DOHH2 (cell line): ENCODE measurements at regions not wholly inside any gene's neighbourhood (a gene's known extent, or its start where the extent isn't known, plus 50 kb on each side); places are given as distances from the start of the nearest gene placed in this dataset.

Experiments used
- H3F3A ChIP-seq: fragments of 200-600 bp; sonication (generic), shearing (Covaris generic); 2 replicates; pipeline ENCODE4 v1.6.0; 2016; ENCODE audit warnings: antibody characterized with exemption, mild to moderate bottlenecking; ENCODE audit not compliant: control insufficient read depth, insufficient read depth
- H3K27ac ChIP-seq: fragments of 200-600 bp; sonication (generic); 2 replicates; pipeline ENCODE4 v1.5.1; 2014; ENCODE audit warnings: low read depth, mild to moderate bottlenecking, low read length, moderate library complexity
- H3K27me3 ChIP-seq: fragments of 200-600 bp; sonication (generic); 2 replicates; pipeline ENCODE4 v1.6.1; 2014; ENCODE audit warnings: mild to moderate bottlenecking, low read length, mixed read lengths; ENCODE audit not compliant: control insufficient read depth
- H3K36me3 ChIP-seq: fragments of 200-600 bp; sonication (generic); 2 replicates; pipeline ENCODE4 v1.6.1; 2014; ENCODE audit warnings: mild to moderate bottlenecking, low read length, moderate library complexity, mixed read lengths; ENCODE audit not compliant: control insufficient read depth
- H3K4me1 ChIP-seq: fragments of 200-600 bp; sonication (generic); 2 replicates; pipeline ENCODE4 v1.6.1; 2014; ENCODE audit warnings: mild to moderate bottlenecking, low read length, mixed read lengths; ENCODE audit not compliant: control insufficient read depth
- H3K4me2 ChIP-seq: fragments of 200-600 bp; sonication (generic); 2 replicates; pipeline ENCODE4 v1.6.0; 2014; ENCODE audit warnings: mild to moderate bottlenecking, low read length, moderate library complexity
- H3K4me3 ChIP-seq: fragments of 200-600 bp; sonication (generic); 2 replicates; pipeline ENCODE4 v1.5.1; 2014; ENCODE audit warnings: mild to moderate bottlenecking, low read length, mixed read lengths
- H3K79me2 ChIP-seq: fragments of 200-600 bp; sonication (generic); 2 replicates; pipeline ENCODE4 v1.6.1; 2014; ENCODE audit warnings: mild to moderate bottlenecking, low read length, mixed read lengths; ENCODE audit not compliant: control insufficient read depth
- H3K9me2 ChIP-seq: fragments of 200-600 bp; sonication (generic); replicated peaks from 2 replicates; pipeline ENCODE4 v1.6.1; 2014; ENCODE audit warnings: mild to moderate bottlenecking, low read length, mixed read lengths; ENCODE audit not compliant: control insufficient read depth
- H3K9me3 ChIP-seq: fragments of 200-600 bp; sonication (generic); 2 replicates; pipeline ENCODE4 v1.6.1; 2014; ENCODE audit warnings: antibody characterized with exemption, low read length, mixed read lengths; ENCODE audit not compliant: control insufficient read depth, insufficient read depth
- H4K20me1 ChIP-seq: fragments of 200-600 bp; sonication (generic); 2 replicates; pipeline ENCODE4 v1.6.0; 2014; ENCODE audit warnings: low read depth, mild to moderate bottlenecking, antibody characterized with exemption, low read length, moderate library complexity; ENCODE audit not compliant: control insufficient read depth, insufficient read depth
- EZH2phosphoT487 ChIP-seq: fragments of 200-600 bp; sonication (generic); IDR thresholded peaks from 2 replicates; pipeline ENCODE4 v1.6.1; 2017; ENCODE audit warnings: borderline replicate concordance, mild to moderate bottlenecking, antibody characterized with exemption, low read length, moderate library complexity, mixed read lengths
- TF ChIP-seq, protein P1 (sequence below): fragments of 200-600 bp; sonication (generic); IDR thresholded peaks from one replicate; pipeline ENCODE4 v1.5.1; 2014; ENCODE audit warnings: antibody characterized with exemption, mild to moderate bottlenecking, low read depth, low read length; ENCODE audit not compliant: poor library complexity, severe bottlenecking

DNA sequence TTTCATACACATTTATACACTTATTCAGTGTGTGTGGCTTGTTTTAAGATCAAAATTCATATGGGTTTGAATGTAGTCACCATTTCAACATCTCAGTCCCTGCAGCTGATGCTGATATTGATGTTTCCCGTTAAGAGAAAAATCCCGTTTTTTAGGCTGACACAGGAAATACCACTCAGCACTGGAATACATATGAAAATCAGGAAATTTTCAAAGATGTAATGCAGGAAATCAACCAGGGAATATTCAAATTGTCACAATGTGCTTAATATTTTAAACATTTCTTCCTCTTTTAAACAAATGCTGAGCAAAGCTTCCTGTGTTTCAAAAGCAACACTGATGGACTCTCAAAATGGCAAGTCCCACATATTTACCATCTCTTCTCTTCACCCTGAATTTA lies 94.5 kb upstream of the MARCKS start:
- no peaks in the 10 kb centered on the region for H4K20me1 ChIP-seq
- H3K9me3 ChIP-seq: no peaks in the 10 kb centered on the region
- TF ChIP-seq, protein P1, sequence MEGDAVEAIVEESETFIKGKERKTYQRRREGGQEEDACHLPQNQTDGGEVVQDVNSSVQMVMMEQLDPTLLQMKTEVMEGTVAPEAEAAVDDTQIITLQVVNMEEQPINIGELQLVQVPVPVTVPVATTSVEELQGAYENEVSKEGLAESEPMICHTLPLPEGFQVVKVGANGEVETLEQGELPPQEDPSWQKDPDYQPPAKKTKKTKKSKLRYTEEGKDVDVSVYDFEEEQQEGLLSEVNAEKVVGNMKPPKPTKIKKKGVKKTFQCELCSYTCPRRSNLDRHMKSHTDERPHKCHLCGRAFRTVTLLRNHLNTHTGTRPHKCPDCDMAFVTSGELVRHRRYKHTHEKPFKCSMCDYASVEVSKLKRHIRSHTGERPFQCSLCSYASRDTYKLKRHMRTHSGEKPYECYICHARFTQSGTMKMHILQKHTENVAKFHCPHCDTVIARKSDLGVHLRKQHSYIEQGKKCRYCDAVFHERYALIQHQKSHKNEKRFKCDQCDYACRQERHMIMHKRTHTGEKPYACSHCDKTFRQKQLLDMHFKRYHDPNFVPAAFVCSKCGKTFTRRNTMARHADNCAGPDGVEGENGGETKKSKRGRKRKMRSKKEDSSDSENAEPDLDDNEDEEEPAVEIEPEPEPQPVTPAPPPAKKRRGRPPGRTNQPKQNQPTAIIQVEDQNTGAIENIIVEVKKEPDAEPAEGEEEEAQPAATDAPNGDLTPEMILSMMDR: no peak
- no peak overlapping the region for H3K27ac ChIP-seq
- no peak overlapping the region for H3K4me3 ChIP-seq
- no peak overlapping the region; the same call in 1 of the 2 replicates for H3K4me2 ChIP-seq
- H3K4me1 ChIP-seq: peaks cover 8% of the 10 kb centered on the region
- no peaks in the 10 kb centered on the region for H3K36me3 ChIP-seq
- H3K79me2 ChIP-seq: no peaks in the 10 kb centered on the region
- H3K9me2 ChIP-seq: no peaks in the 10 kb centered on the region
- no peaks in the 10 kb centered on the region for H3F3A ChIP-seq
- H3K27me3 ChIP-seq: no peaks in the 10 kb centered on the region; the same call in 1 of the 2 replicates

DNA sequence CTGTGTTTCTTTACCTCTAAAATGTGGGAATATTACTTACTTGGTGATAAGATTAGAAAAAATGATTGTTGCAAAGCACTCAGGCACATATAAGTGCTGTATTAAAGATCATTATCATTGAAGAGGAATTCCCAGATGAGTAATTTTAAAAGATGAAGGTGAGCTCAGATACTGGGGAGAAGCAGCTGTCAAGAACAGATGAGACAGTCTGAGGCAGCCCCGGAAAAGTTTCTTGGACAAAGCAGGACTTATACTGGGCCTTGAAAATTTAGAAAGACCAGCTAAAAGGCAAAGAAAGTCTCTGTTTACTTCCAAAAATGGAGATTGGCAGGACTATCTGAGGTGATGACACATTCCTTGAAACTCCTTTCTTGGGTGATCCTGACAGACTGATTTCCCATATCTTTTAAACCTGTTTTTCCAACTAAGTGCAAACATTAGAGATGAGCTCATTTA lies 93.8 kb upstream of the MARCKS start:
- H3K4me1 ChIP-seq: peaks cover 8% of the 10 kb centered on the region
- no peak overlapping the region for H3K4me3 ChIP-seq
- H4K20me1 ChIP-seq: no peaks in the 10 kb centered on the region
- H3K27me3 ChIP-seq: no peaks in the 10 kb centered on the region; the same call in 1 of the 2 replicates
- no peak overlapping the region for H3K27ac ChIP-seq
- no peaks in the 10 kb centered on the region for H3K9me2 ChIP-seq
- H3K79me2 ChIP-seq: no peaks in the 10 kb centered on the region
- no peaks in the 10 kb centered on the region for H3F3A ChIP-seq
- no peak for TF ChIP-seq EZH2phosphoT487
- TF ChIP-seq, protein P1: no peak
- H3K9me3 ChIP-seq: no peaks in the 10 kb centered on the region
- H3K36me3 ChIP-seq: no peaks in the 10 kb centered on the region
- no peak overlapping the region for H3K4me2 ChIP-seq

DNA sequence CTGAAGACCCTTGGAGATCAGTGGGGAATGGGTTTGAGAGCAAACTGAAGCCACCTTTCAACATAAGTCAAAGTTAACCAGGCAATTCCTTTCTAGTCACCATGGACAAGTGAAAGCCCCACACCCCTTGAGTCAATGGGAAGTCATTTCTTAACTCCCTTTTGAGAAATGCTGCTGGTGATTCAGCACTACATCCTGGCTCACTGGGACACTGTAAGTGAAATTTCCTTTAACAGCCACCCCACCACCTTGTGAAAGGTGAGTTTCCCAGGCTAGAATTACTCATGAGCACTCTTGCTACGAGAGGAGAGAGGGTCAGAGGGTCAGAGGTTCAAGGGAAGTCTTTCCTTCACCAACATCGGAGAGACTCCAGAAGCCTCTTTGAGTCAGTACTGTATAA lies 93.3 kb upstream of the MARCKS start:
- H3K9me3 ChIP-seq: no peaks in the 10 kb centered on the region
- H3K79me2 ChIP-seq: no peaks in the 10 kb centered on the region
- TF ChIP-seq, protein P1: no peak
- no peak for TF ChIP-seq EZH2phosphoT487
- H3K36me3 ChIP-seq: no peaks in the 10 kb centered on the region
- H3K27me3 ChIP-seq: no peaks in the 10 kb centered on the region; the same call in 1 of the 2 replicates
- H3K27ac ChIP-seq: no peak overlapping the region
- no peak overlapping the region for H3K4me2 ChIP-seq
- H4K20me1 ChIP-seq: no peaks in the 10 kb centered on the region
- H3K4me1 ChIP-seq: peaks cover 8% of the 10 kb centered on the region
- H3F3A ChIP-seq: no peaks in the 10 kb centered on the region
- no peaks in the 10 kb centered on the region for H3K9me2 ChIP-seq
- H3K4me3 ChIP-seq: no peak overlapping the region

DNA sequence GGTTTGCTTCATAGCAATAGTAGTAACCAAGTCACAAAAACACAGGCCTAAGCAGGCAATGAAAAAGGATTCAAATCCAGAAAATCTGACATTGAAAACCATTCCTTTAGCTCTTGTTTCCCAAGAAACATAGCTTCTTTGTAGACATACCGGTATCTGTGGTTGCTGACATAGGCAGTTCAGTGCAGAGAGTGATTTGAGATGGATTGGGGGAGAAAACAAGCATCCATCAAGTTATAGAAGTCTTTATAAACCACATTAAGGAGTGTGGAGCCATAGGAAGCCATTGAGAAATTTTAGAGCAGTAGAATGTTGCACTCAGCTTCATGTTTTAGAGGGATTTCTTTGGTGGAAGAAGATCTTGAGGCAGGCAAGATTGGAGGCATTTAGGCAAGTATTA lies 91.2 kb upstream of the MARCKS start:
- Histone ChIP-seq H3K27ac (no peak overlapping the region), H3K9me2 (no peaks in the 10 kb centered on the region), H3K4me3 (no peak overlapping the region), H3K79me2 (no peaks in the 10 kb centered on the region), H3K9me3 (no peaks in the 10 kb centered on the region), H3F3A (no peaks in the 10 kb centered on the region), H4K20me1 (no peaks in the 10 kb centered on the region), H3K36me3 (no peaks in the 10 kb centered on the region), H3K27me3 (no peaks in the 10 kb centered on the region), H3K4me1 (peaks cover 8% of the 10 kb centered on the region), H3K4me2 (no peak overlapping the region)
- TF ChIP-seq EZH2phosphoT487: no peak
- TF ChIP-seq, protein P1: no peak
